HG02970 (cell line): ENCODE measurements at regions not wholly inside any gene's neighbourhood (a gene's known extent, or its start where the extent isn't known, plus 50 kb on each side); places are given as distances from the start of the nearest gene placed in this dataset.

ENCODE experiments used
- ATAC-seq: cut with Tn5 transposase; IDR thresholded peaks from one replicate; pipeline ENCODE4 v1.9.1; 2021; ENCODE audit warnings: mild to moderate bottlenecking, moderate library complexity, moderate number of reproducible peaks; ENCODE audit not compliant: unreplicated experiment, low FRiP score

GRCh38 chr4:14564281-14564680 is 438.0 kb upstream of the CPEB2 start:
- ATAC-seq = no peak

GRCh38 chr4:14566518-14566917 is 435.8 kb upstream of the CPEB2 start:
- ATAC-seq = no peak

- no peak for ATAC-seq
Observed at GRCh38 chr4:14568351-14568750, 433.9 kb upstream of the CPEB2 start.

GRCh38 chr4:14575289-14575688 is 427.0 kb upstream of the CPEB2 start:
- no peak for ATAC-seq

GRCh38 chr4:14575919-14576318 is 426.4 kb upstream of the CPEB2 start:
- no peak for ATAC-seq

GRCh38 chr4:14580061-14580460 is 422.2 kb upstream of the CPEB2 start:
- no peak for ATAC-seq

DNA sequence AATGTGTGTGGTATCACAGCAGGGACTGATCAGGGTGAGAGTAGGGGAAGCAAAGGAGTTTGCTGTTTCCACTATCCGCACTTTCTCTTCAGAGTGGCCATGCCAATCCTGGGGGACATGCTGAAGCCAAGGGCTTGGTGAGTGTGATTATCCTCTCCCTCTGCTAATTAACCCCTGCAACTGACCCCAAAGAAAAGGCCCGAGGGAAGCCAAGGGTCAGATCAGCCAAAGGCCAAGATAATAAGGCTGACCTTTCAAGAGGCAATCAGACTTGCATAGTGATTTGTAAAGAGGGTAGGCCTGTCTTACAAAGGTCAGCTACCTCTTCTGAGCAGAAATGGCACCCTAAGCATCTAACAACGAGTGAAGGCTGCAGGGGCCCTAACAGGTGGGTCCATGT is 420.5 kb upstream of the CPEB2 start:
- no peak for ATAC-seq

DNA sequence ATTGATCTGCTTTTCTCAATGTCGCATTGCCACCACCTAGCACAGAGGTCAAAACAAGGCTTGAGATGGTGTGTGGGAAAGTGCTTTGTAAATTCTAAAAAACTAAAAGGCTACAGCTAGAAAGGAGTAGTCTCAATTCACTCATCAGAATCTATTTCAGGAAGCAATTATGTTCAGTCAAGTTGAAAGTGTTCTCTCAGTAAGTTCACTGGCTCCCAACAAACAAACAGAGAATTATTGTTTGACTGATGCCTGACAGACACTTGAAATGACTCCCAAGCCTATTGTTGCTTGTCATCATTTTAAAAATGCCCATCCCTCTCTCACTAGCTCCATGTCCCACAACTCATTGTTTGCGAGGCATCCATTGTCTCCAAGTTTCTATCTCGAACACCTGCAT is 419.6 kb upstream of the CPEB2 start:
- no peak for ATAC-seq

DNA sequence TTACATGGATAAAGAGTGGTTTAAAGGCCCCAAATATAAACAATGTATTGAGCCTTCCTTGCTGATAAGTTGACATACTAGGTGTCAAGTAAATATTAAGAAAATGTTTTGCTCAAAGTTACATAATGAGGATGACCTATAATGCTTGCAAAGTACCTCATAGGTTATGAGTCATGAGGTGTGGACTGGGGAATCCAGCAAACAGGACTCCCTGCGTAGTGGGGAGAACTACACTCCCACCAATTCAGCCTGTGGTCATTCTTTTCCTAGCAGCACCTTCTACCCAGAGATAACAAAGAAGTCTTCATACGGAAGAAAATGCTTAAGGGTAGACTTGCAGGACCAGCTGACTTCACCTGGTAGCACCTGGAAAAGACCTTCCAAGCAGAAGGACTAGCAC is 418.9 kb upstream of the CPEB2 start:
- no peak for ATAC-seq

GRCh38 chr4:14583752-14584151 is 418.5 kb upstream of the CPEB2 start:
- no peak for ATAC-seq

- ATAC-seq = no peak
Observed at GRCh38 chr4:14592950-14593349, 409.3 kb upstream of the CPEB2 start.

DNA sequence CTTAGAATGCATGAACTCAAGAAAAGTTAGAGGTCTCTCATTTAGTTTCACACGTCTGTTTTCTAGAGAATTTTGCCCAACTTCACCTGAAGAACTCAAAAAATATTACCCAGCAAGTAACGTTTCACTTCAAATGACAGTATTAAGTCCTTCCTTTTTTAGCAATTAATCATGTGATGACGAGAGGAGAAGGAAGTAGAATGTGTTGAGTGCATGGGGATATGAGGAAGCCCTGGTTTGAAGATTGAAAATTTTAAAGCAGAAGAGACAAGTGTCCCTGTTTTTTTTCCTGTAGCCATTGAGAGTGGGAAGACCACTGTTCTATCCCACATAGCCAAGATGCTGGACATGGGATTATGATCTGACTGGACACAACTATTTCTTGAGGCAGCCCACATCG is 406.3 kb upstream of the CPEB2 start:
- no peak for ATAC-seq

GRCh38 chr4:14596437-14596836 is 405.8 kb upstream of the CPEB2 start:
- ATAC-seq = no peak

DNA sequence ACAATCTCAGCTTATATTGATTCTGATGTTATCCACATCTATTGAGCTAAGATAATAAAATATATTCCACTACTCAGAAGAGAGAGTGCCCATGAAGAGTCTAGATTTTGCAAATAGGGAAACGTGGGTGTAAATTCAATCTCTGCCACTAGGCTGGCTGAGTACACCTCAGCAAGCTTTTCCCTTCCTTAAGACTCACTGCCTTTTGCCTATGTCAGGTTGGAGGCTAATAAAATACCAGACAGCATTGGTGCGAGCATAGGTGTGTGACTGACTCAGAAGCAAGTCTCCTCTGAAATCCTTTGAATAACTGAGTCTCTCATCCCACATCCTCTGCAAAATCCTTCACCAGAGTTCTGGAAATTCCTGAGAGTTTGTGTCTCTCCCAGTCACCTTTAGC is 405.4 kb upstream of the CPEB2 start:
- ATAC-seq = no peak

GRCh38 chr4:14602206-14602605 is 400.1 kb upstream of the CPEB2 start:
- no peak for ATAC-seq

- no peak for ATAC-seq
Observed at GRCh38 chr4:14607001-14607400, 395.3 kb upstream of the CPEB2 start.

GRCh38 chr4:14607578-14607977 is 394.7 kb upstream of the CPEB2 start:
- no peak for ATAC-seq

- ATAC-seq = no peak
Observed at GRCh38 chr4:14608630-14609029, 393.7 kb upstream of the CPEB2 start.

DNA sequence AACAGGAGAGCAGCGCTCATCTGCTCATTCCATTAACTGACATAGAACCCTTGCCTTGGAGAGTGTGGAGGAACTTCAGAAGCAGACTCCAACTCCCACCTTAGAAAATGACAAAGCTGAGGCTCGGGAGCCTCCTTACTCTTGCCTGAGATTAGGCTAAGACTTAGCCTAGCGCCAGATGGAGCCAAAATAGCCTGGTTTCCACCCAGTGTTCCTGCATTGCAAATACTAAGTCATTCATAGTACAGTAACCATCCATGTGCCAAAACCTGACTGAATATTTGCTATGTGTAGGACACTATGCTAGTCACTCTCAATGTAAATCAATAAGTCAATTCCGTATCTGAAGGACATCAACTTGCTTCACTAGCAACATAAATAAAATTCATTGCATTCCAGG is 387.4 kb upstream of the CPEB2 start:
- no peak for ATAC-seq

DNA sequence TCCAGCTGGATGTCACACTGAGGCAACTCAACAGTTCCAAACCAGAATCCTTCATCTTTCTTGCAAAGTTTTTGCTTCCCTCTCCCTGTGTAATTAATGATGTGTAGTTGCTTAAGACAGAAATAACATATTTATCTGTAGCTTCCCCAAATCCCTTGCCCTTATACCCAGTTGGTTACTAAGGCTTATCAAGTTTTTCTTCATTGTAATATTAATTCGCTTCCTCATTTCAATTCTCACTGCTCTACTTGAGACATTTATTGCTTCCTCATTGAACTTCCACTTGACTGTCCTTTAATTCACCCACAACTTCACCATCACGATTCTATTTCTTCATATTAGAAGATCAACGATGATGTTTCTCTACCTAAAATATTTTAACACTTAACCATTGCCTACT is 386.6 kb upstream of the CPEB2 start:
- no peak for ATAC-seq

DNA sequence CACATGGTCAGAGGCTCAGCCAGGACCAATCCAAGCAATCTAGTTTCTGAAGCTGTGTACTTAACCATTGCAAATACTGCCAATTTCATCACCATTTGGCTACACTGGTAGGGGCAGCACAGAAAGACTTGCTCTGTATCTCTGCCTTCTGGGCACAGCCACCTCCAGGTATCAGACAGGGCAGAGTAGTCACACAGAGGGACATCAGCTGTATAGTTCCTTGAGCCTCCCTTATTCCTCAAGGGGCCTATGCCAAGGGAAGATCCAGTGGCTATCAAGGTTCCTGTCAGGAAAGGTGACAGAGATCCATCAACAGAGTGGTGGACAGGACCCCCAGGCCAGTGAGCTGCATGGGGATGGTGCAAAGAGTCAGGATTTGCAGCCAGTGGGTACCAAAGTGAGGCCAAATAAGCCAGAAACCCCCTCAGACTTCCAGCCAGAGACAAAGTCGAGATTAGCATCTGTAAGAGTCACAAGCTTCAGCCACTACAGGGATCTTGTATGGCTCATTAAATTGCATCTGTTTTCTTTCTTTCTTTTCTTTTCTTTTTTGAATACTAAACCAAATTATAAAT is 381.6 kb upstream of the CPEB2 start:
- ATAC-seq = no peak

- no peak for ATAC-seq
Observed at GRCh38 chr4:14621731-14622463, 380.4 kb upstream of the CPEB2 start.

GRCh38 chr4:14627038-14627437 is 375.2 kb upstream of the CPEB2 start:
- ATAC-seq = no peak
